SK-N-DZ (cell line): ENCODE measurements at regions not wholly inside any gene's neighbourhood (a gene's known extent, or its start where the extent isn't known, plus 50 kb on each side); places are given as distances from the start of the nearest gene placed in this dataset.
A peak's percentile ranks its signal among the peaks of the same experiment; 100 is the strongest.
"Not testable (repeated sequence)": the region's sequence is repeated elsewhere in the genome, so short reads cannot be mapped to it uniquely, and the experiment has no call there.

Experiments used
- DNase-seq: peaks from one replicate; pipeline ENCODE4 v3.0.0-alpha.2; 2015; ENCODE audit warnings: low spot score

GRCh38 chr19:23535901-23536300 is 140.6 kb upstream of the ZNF91 start:
- not testable (repeated sequence) for DNase-seq

- not testable (repeated sequence) for DNase-seq
These were observed 138.2 kb upstream of the ZNF91 start for GRCh38 chr19:23533441-23533840.

DNA sequence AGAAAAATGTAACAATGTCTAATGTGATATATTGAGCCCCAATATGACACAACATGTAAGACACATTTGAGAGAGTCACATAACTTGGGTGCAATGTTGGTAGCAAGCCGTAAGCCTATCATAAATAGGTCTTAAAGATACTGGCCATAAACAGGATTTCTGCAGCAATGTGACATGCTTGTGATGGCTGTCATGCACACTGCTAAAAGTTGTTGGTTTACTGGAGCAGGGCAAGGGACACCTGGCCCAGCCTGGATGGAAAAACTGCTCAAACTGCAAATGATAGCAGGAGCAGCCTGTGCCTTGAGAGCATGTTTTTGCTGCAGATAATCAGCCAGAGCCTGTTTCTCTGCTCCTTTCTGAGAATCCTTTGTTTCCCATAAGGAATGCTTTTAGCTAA is 136.7 kb upstream of the ZNF91 start:
- DNase-seq: no peak

- DNase-seq: no peak
These were observed 136.0 kb upstream of the ZNF91 start for GRCh38 chr19:23531231-23531790.

DNA sequence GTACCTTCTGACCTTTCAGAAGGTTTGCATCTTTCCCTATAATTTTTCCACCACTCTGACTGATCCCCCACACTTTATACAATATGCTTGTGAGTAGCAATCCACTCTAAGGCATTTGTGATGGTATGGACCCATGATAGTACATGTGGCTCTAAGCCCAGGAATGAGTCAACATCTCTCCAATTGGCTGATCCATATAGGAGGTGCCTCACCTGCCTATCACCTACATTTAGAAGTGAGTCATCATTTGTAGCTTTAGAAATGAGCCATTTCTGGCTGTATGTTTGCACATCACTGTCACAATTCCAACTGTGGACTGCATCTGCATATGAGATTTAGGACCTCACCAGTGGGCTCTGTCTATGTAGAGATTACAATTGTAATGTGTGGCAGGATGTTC is 133.1 kb upstream of the ZNF91 start:
- DNase-seq: no peak

DNA sequence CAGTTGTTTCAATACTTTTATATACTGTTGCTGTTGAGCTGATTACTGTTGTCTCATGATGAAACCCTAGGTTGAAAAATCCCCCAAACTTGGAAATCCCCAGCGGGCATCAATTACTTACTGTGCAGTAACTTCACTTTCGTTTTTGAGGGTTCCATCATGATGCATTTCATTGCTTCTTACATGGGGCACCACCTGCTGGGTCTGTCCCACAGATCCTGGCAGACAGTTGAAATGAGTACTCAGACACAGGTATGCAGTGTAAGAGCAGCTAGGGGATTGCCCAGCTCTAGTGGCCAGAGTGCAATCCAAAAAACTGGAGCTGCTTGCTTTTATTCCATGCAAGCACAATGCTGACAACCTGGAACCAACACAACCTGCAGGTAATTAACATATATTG is 132.5 kb upstream of the ZNF91 start:
- no peak for DNase-seq

DNA sequence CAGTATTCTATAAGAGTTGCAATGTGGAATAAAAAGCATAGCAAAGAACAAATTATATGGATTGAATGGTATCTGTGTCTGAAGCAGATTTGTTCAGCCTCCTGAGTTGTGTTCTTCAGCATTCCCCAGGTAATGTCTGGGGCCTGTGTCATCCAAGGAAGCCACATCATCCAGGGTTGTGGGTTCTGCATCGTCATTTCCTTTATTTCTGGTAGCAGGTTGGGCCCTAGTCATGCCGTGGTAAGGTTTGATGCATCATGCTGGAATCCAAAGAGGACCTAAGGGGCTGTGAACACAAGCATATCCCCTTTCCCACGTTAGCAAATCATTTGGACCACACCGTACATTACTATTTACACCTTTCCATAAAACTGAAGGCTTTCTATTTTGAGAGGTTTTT is 131.0 kb upstream of the ZNF91 start:
- no peak for DNase-seq

DNA sequence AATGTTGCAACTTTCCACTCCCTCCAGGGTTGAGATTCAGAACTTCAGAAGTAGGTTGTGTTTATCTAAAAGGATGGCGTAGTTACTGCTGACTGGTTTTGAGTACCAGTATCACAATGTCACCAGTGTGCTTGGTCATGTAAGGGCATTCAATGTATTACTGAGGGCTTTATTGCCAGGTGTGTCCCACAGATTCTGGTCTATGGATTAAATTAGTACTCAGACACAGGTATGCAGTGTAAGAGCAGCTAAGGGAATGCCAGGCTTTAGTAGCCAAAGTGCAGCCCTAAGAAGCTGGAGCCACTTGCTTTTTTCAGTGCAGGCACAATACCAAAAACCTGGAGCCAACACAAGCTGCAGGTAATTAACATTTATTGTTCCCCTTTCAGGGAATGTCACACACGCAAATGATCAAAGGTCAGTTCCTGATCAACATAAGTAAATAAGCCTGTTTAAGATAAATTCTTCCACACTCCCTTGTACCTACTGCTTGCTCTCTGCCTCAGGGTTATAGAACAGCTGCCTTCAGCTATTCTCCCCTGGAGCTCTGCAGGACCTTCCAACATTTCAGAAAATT is 130.1 kb upstream of the ZNF91 start:
- no peak for DNase-seq

GRCh38 chr19:23523863-23524262 is 128.6 kb upstream of the ZNF91 start:
- DNase-seq: no peak

- DNase-seq: no peak
These were observed 127.2 kb upstream of the ZNF91 start for GRCh38 chr19:23522431-23522830.

DNA sequence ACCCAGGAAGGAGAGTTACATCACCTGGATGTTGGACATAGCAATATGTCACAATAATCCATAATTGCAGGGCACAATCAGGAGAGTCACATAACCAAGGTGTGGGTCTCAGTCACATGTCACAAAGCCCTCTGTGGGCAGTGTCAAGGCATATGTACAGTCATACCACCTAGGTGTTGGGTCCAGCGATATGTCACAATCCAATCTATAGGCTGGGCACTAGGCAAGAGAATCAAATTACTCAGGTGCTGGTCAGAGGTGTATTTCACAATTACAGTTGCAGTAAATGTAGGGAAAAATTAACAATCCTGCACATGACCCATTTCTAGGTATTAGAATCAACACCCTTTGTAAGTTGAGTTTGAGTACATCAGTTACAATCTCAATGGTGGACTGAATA is 126.2 kb upstream of the ZNF91 start:
- DNase-seq: no peak

- no peak for DNase-seq
These were observed 125.2 kb upstream of the ZNF91 start for GRCh38 chr19:23520441-23520840.

GRCh38 chr19:23519031-23519430 is 123.8 kb upstream of the ZNF91 start:
- no peak for DNase-seq

DNA sequence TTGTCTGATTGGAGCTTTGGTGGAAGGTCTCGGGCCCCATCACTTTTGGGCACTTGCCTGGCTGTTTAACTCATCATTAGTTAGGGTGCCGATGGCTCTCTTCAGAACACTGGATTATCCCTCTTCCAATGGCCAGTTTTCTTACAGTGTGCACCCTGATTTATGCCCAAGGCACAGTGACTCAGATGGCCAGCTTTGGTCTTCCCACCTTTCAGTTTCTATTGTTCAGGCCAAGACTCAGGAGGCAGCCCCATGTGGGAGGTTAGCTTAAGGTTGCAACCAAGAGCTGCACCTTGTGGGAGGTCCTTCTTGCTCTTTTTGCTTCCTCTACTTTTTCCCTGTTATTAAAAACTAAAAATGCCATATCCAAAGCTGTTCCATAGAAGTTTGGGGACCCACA is 121.0 kb upstream of the ZNF91 start:
- no peak for DNase-seq

DNA sequence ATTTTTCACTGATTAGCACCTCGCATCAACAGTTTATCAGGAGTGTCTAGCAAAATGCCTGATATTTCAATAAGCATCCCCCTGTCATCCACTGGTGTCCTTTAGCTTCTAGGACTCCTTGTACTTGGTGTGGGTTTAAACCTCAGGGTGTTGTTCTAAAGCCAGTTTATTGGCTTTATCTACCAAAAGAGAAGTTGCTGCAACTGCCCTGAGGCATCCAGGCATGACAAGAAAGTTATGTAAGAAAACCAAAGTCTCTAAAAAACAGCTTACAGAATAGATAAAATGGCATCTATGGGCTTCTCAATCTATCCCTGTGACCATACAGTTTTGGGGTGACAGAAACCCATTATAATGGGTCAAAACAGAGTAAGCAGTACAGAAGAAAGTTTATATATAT is 120.3 kb upstream of the ZNF91 start:
- DNase-seq: no peak

GRCh38 chr19:23512151-23512925 is 117.1 kb upstream of the ZNF91 start:
- peak; percentile 1 for DNase-seq

- DNase-seq: no peak
These were observed 114.6 kb upstream of the ZNF91 start for GRCh38 chr19:23509686-23510450.

GRCh38 chr19:23507446-23507845 is 112.2 kb upstream of the ZNF91 start:
- DNase-seq: no peak

- no peak for DNase-seq
These were observed 110.5 kb upstream of the ZNF91 start for GRCh38 chr19:23505738-23506137.

GRCh38 chr19:23482829-23483228 is 87.6 kb upstream of the ZNF91 start:
- no peak for DNase-seq

- no peak for DNase-seq
These were observed 85.8 kb upstream of the ZNF91 start for GRCh38 chr19:23481043-23481442.

DNA sequence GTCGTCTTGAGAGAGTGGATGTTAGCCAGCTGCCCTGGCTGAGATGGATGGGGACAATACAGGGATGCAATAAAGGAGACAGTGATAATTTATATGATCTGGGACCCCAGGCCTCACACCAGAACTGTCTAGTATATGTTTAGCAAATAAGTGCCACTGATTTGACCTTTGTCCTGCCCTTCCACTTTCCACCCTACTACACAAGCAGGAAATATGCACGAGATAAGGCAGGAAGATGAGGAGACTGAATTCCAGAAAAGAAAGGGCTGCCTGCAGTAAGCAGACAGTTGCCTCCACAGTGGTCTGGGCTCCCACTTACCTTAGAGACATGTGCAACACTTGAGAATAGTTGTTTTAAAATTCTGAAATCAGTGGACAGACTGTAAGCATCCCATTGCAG is 80.2 kb upstream of the ZNF91 start:
- DNase-seq: no peak

DNA sequence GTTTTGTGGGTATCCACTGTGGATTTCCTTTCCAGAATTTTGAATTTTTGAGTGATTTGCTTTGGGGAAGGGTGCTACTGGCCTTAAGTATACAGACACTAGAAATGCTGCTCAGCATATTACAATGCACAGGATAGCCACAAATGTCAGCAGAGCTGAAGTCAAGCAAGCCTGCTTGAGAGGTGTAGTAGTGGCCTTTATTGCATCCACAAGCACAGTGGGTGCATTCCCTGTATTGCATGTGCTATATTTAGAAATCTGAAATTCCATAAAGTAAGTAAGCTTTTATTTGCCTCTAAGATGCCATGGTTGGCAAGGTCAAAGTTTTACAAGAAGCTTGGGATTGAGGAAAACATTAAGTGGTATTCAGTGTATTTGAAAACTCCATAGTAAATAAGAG is 79.5 kb upstream of the ZNF91 start:
- DNase-seq: no peak
